Upper lobe of left lung (tissue), 6 donors: ENCODE measurements at regions not wholly inside any gene's neighbourhood (a gene's known extent, or its start where the extent isn't known, plus 50 kb on each side); places are given as distances from the start of the nearest gene placed in this dataset.

Source experiments
- ATAC-seq, 2 donors: fragments of 200-7000 bp; cut with Tn5 transposase; one replicate each; pipeline ENCODE4 v1.9.1; 2022; ENCODE audit warnings: mild to moderate bottlenecking in 2 of 2, moderate library complexity in 2 of 2; ENCODE audit not compliant: low FRiP score in 2 of 2
- DNase-seq, 2 donors: peaks; one replicate each; pipeline ENCODE4 v3.0.0-alpha.2; 2019 to 2020
- H3K27ac ChIP-seq, 4 donors: fragments of 200-600 bp; sonication (generic); one replicate each; pipeline ENCODE4 v1.5.1; 2016 to 2019
- H3K27me3 ChIP-seq, 4 donors: fragments of 200-600 bp; sonication (generic); one replicate each; pipeline ENCODE4 v1.5.1; 2017 to 2019
- H3K36me3 ChIP-seq, 4 donors: fragments of 200-600 bp; sonication (generic); one replicate each; pipeline ENCODE4 v1.5.1; 2016 to 2019
- H3K4me1 ChIP-seq, 4 donors: fragments of 200-600 bp; sonication (generic); one replicate each; pipeline ENCODE4 v1.5.1; 2018 to 2019
- H3K4me3 ChIP-seq, 4 donors: fragments of 200-600 bp; sonication (generic); one replicate each; pipeline ENCODE4 v1.5.1; 2017 to 2019; ENCODE audit warnings: mild to moderate bottlenecking in 2 of 4, moderate library complexity in 1 of 4
- H3K9me3 ChIP-seq, 4 donors: fragments of 200-600 bp; sonication (generic); one replicate each; pipeline ENCODE4 v1.5.1; 2018 to 2019
- CTCF ChIP-seq, 6 experiments: fragments of 450-650 bp in 4 of 6; fragments of 200-600 bp in 2 of 6; sonication (generic) in 2 of 6; IDR thresholded peaks; one replicate each; pipeline ENCODE4 v1.5.1; 2016 to 2019; ENCODE audit warnings: antibody characterized with exemption in 6 of 6
- EP300 ChIP-seq, 4 donors: sonication (generic); formaldehyde crosslinking; IDR thresholded peaks; one replicate each; pipeline ENCODE4 v1.5.1; 2017; ENCODE audit warnings: antibody characterized with exemption in 4 of 4, control low read depth in 2 of 4
- POLR2A ChIP-seq, 4 donors: fragments of 450-650 bp; IDR thresholded peaks; one replicate each; pipeline ENCODE4 v1.5.1; 2016 to 2017; ENCODE audit warnings: antibody characterized with exemption in 4 of 4, mild to moderate bottlenecking in 2 of 4
- POLR2AphosphoS5 ChIP-seq, 2 donors: sonication (generic); formaldehyde crosslinking; IDR thresholded peaks; one replicate each; pipeline ENCODE4 v1.5.1; 2017; ENCODE audit warnings: antibody characterized with exemption in 2 of 2
- WGBS, 2 donors: methylation state at CpG; one replicate each; pipeline ENCODE4 v1.1.5; 2017 to 2018; 5-methylcytosine and 5-hydroxymethylcytosine counted together
- donor health status: DM: no; HTN: no; CAD: no; lungs with moderate emphysema.
- donor health status: DM: no; HTN: yes; CAD: no; lungs with severe emphysema.

- no peak for TF ChIP-seq POLR2AphosphoS5 (IDR thresholded peaks at IDR 0.05)
- TF ChIP-seq CTCF (IDR thresholded peaks at IDR 0.05): no peak
- no peak for TF ChIP-seq POLR2A (IDR thresholded peaks at IDR 0.05)
- no peak for TF ChIP-seq EP300 (IDR thresholded peaks at IDR 0.05)
- no peak overlapping the region for H3K4me3 ChIP-seq
- 86% methylated on average over 3 of the region's 7 CpGs; no CpG with 5 or more reads in 1 of the 2 donors for WGBS, 2 donors
- DNase-seq (no peak), ATAC-seq (no peak)
- no peaks in the 10 kb centered on the region for H3K36me3 ChIP-seq
- H3K27me3 ChIP-seq: no peaks in the 10 kb centered on the region
- H3K27ac ChIP-seq: no peak overlapping the region
- no peaks in the 10 kb centered on the region for H3K9me3 ChIP-seq
- no peaks in the 10 kb centered on the region for H3K4me1 ChIP-seq
These were observed 162.2 kb upstream of the CIBAR2 start for GRCh38 chr16:85274501-85274900.

- TF ChIP-seq EP300 (IDR thresholded peaks at IDR 0.05) (no peak), POLR2A (IDR thresholded peaks at IDR 0.05) (no peak), CTCF (IDR thresholded peaks at IDR 0.05) (no peak), POLR2AphosphoS5 (IDR thresholded peaks at IDR 0.05) (no peak)
- H3K36me3 ChIP-seq: no peaks in the 10 kb centered on the region
- WGBS, 2 donors: 59 to 64% methylated on average over 6 of the region's 8 CpGs
- no peak overlapping the region for H3K4me3 ChIP-seq
- H3K4me1 ChIP-seq: no peaks in the 10 kb centered on the region
- H3K27ac ChIP-seq: no peak overlapping the region
- ATAC-seq (no peak), DNase-seq (no peak)
- H3K27me3 ChIP-seq: no peaks in the 10 kb centered on the region
- H3K9me3 ChIP-seq: no peaks in the 10 kb centered on the region
These were observed 162.7 kb upstream of the CIBAR2 start for GRCh38 chr16:85274924-85275323.

- Histone ChIP-seq H3K27me3 (no peaks in the 10 kb centered on the region), H3K36me3 (no peaks in the 10 kb centered on the region), H3K9me3 (no peaks in the 10 kb centered on the region), H3K4me3 (no peak overlapping the region), H3K27ac (no peak overlapping the region), H3K4me1 (no peaks in the 10 kb centered on the region)
- peak; percentile 78 to 87 (median 81) for TF ChIP-seq CTCF (IDR thresholded peaks at IDR 0.05)
- TF ChIP-seq EP300 (IDR thresholded peaks at IDR 0.05): no peak
- peak; percentile 50 to 80 for ATAC-seq
- DNase-seq: peak; percentile 36 to 92
- WGBS, 2 donors: 43 to 100% methylated on average over 4 to 15 of the region's 16 CpGs
These were observed 163.4 kb upstream of the CIBAR2 start for GRCh38 chr16:85275533-85276249.

GRCh38 chr16:85276258-85276657 is 164.0 kb upstream of the CIBAR2 start:
- DNase-seq (no peak), ATAC-seq (no peak)
- WGBS, 2 donors: 83 to 91% methylated on average over 11 to 12 of the region's 12 CpGs
- no peak for TF ChIP-seq POLR2AphosphoS5 (IDR thresholded peaks at IDR 0.05)
- TF ChIP-seq EP300 (IDR thresholded peaks at IDR 0.05): no peak
- no peak for TF ChIP-seq CTCF (IDR thresholded peaks at IDR 0.05)
- TF ChIP-seq POLR2A (IDR thresholded peaks at IDR 0.05): no peak
- no peaks in the 10 kb centered on the region for H3K4me1 ChIP-seq
- no peaks in the 10 kb centered on the region for H3K36me3 ChIP-seq
- H3K27me3 ChIP-seq: no peaks in the 10 kb centered on the region
- no peak overlapping the region for H3K4me3 ChIP-seq
- H3K9me3 ChIP-seq: no peaks in the 10 kb centered on the region
- H3K27ac ChIP-seq: no peak overlapping the region

- ATAC-seq (no peak), DNase-seq (no peak)
- 77 to 90% methylated on average over 8 to 10 of the region's 10 CpGs for WGBS, 2 donors
- H3K36me3 ChIP-seq: no peaks in the 10 kb centered on the region
- no peaks in the 10 kb centered on the region for H3K4me1 ChIP-seq
- no peaks in the 10 kb centered on the region for H3K9me3 ChIP-seq
- TF ChIP-seq POLR2AphosphoS5 (IDR thresholded peaks at IDR 0.05) (no peak), CTCF (IDR thresholded peaks at IDR 0.05) (no peak), EP300 (IDR thresholded peaks at IDR 0.05) (no peak), POLR2A (IDR thresholded peaks at IDR 0.05) (no peak)
- H3K4me3 ChIP-seq: no peak overlapping the region
- H3K27ac ChIP-seq: no peak overlapping the region
- no peaks in the 10 kb centered on the region for H3K27me3 ChIP-seq
These were observed 164.4 kb upstream of the CIBAR2 start for GRCh38 chr16:85276721-85277120.
